ENCODE measurements at regions not wholly inside any gene's neighbourhood (a gene's known extent, or its start where the extent isn't known, plus 50 kb on each side); places are given as distances from the start of the nearest gene placed in this dataset.
A peak's percentile ranks its signal among the peaks of the same experiment; 100 is the strongest.

DNA sequence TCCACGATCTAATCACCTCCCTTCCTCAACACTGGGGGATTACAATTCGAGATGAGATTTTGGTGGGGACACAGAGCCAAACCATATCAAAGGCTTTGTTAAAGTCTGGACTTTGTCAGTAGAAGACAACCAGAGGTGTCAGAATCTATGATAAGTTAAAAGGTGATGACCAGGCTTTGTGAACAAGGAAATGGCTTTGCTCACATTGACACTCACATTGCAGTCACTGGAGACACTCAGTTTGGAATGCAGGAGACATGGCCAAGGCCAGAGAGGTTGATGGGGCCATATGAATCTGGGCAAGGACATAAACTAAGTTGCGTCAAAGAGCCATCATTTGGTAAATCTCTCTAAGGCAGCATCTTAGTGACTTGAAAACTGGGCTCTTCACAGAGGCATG is 678.2 kb upstream of the FSHR start:
- TF ChIP-seq, protein P1, sequence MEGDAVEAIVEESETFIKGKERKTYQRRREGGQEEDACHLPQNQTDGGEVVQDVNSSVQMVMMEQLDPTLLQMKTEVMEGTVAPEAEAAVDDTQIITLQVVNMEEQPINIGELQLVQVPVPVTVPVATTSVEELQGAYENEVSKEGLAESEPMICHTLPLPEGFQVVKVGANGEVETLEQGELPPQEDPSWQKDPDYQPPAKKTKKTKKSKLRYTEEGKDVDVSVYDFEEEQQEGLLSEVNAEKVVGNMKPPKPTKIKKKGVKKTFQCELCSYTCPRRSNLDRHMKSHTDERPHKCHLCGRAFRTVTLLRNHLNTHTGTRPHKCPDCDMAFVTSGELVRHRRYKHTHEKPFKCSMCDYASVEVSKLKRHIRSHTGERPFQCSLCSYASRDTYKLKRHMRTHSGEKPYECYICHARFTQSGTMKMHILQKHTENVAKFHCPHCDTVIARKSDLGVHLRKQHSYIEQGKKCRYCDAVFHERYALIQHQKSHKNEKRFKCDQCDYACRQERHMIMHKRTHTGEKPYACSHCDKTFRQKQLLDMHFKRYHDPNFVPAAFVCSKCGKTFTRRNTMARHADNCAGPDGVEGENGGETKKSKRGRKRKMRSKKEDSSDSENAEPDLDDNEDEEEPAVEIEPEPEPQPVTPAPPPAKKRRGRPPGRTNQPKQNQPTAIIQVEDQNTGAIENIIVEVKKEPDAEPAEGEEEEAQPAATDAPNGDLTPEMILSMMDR (conservative IDR thresholded peaks at IDR 0.05): no peak
- H3K27ac ChIP-seq: no peak overlapping the region

- TF ChIP-seq, protein P1 (conservative IDR thresholded peaks at IDR 0.05): no peak
- H3K27ac ChIP-seq: no peak overlapping the region
Observed at GRCh38 chr2:49831698-49832367, 677.5 kb upstream of the FSHR start.

DNA sequence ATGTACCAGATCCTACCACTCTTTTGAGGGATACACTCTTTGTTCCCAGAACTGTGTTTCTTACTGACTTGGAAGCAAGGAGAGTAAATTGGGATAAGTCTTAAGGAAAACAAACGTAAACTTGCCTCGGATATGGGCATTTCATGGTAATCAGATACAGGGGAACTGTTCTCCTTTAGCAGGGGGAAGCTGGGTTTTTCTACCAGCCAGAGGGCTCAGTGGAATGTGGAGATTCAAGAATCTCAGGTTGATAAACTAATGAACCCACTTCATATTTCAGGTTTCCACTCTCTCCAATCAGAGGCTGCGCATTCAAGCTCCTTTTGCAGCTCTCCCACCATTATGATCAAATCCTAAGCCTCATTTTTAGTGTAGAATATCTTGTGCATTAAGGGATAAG is 676.5 kb upstream of the FSHR start:
- TF ChIP-seq, protein P1 (conservative IDR thresholded peaks at IDR 0.05): no peak
- H3K27ac ChIP-seq: no peak overlapping the region

GRCh38 chr2:49827366-49827765 is 673.1 kb upstream of the FSHR start:
- H3K27ac ChIP-seq: peak overlapping the region; percentile 19
- TF ChIP-seq, protein P1 (conservative IDR thresholded peaks at IDR 0.05): no peak

DNA sequence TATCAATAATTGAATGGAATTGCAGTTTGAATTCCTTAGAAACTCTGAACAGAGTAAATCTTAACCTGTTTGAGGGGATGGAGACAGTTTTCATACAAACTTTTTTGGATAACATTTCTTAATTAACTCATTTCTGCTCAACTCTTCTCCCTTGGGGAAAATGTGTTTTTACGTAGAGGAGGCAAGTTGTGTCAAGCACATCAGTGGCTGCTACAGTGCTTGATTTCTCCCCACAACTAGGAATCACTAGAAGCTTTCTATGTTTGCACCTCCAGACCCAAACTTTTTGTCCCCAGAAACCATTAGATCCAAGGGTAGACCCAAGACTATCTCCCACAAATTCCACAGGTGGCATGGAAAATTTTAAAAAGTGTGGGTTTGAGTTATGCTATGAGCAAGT is 658.9 kb upstream of the FSHR start:
- H3K27ac ChIP-seq: no peak overlapping the region
- TF ChIP-seq, protein P1 (conservative IDR thresholded peaks at IDR 0.05): no peak

- no peak overlapping the region for H3K27ac ChIP-seq
- TF ChIP-seq, protein P1 (conservative IDR thresholded peaks at IDR 0.05): no peak
Observed at GRCh38 chr2:49812730-49813129, 658.4 kb upstream of the FSHR start.

DNA sequence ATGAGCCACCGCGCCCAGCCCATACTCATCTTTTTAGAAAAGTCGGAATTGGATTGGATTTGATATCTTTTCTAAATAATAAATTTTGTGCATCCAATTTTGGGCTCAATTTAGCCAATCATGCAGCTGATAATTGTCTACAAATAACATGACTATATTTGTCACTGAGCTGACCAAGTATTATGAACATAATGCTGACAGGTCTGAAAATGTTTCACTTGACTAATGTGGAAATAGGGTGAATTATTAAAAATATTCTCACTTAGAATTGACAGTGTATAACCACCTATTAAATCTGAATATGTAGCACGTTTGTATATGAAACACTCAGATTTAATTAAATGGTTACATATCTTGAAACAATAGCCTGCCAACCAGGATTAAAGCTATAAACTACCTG is 657.2 kb upstream of the FSHR start:
- no peak overlapping the region for H3K27ac ChIP-seq
- TF ChIP-seq, protein P1 (conservative IDR thresholded peaks at IDR 0.05): no peak
